ENCODE measurements at regions not wholly inside any gene's neighbourhood (a gene's known extent, or its start where the extent isn't known, plus 50 kb on each side); places are given as distances from the start of the nearest gene placed in this dataset.

GRCh38 chr13:70253411-70253810, 145.2 kb upstream of the KLHL1 start:
- TF ChIP-seq CTCF (IDR thresholded peaks at IDR 0.05; ENCODE audit: low read depth, low read length) (no peak), EZH2phosphoT487 (IDR thresholded peaks at IDR 0.05; ENCODE audit: low read depth) (no peak)

Data from OCI-LY3 (cell line).